ENCODE measurements at regions not wholly inside any gene's neighbourhood (a gene's known extent, or its start where the extent isn't known, plus 50 kb on each side); places are given as distances from the start of the nearest gene placed in this dataset.
A peak's percentile ranks its signal among the peaks of the same experiment; 100 is the strongest.

GRCh38 chr6:169960521-169960885 is 209.1 kb downstream of the ERMARD start:
- no peaks in the 10 kb centered on the region for H3K36me3 ChIP-seq (replicated peaks in 1 of 2; ENCODE audit: control insufficient read depth in 2 of 2, insufficient read depth in 2 of 2, low read length in 2 of 2)
- no peak overlapping the region for H2AFZ ChIP-seq (ENCODE audit: low read length)
- no CpG with 5 or more reads among the region's 10 CpGs for WGBS, 2 donors (ENCODE audit: extremely low coverage in 2 of 2, insufficient read length in 2 of 2, insufficient replicate concordance in 1 of 2)
- H3K79me1 ChIP-seq (ENCODE audit: low read depth, low read length): no peaks in the 10 kb centered on the region
- peaks cover 0 to 14% of the 10 kb centered on the region in 2 donors for H3K4me1 ChIP-seq (ENCODE audit: control insufficient read depth in 2 of 2, insufficient read depth in 1 of 2, low read depth in 1 of 2, low read length in 2 of 2)
- H3K4ac ChIP-seq (ENCODE audit: low read length): peak overlapping the region; percentile 70
- H2BK5ac ChIP-seq (ENCODE audit: low read length): no peak overlapping the region
- H2BK120ac ChIP-seq (ENCODE audit: low read depth, low read length): no peak overlapping the region
- no peak overlapping the region for H3K23ac ChIP-seq (ENCODE audit: low read depth, low read length, poor library complexity)
- no peak overlapping the region for H4K91ac ChIP-seq (ENCODE audit: low read depth, low read length, poor library complexity)
- H3K9me3 ChIP-seq (replicated peaks in 1 of 2; ENCODE audit: control insufficient read depth in 2 of 2, insufficient read depth in 1 of 2, low read depth in 1 of 2, low read length in 2 of 2): no peaks in the 10 kb centered on the region
- no peak overlapping the region for H2BK15ac ChIP-seq (ENCODE audit: low read length)
- no peak overlapping the region for H2BK12ac ChIP-seq (ENCODE audit: low read length)
- no peak for DNase-seq (ENCODE audit: low spot score)
- H3K18ac ChIP-seq (ENCODE audit: low read length): peak overlapping the region; percentile 88
- peak overlapping the region; percentile 99 for H2AK5ac ChIP-seq (ENCODE audit: low read depth, low read length)
- H3K14ac ChIP-seq (ENCODE audit: low read length): no peak overlapping the region
- H3K9ac ChIP-seq (ENCODE audit: low read depth, low read length, poor library complexity): no peak overlapping the region
- no peak overlapping the region for H3K4me3 ChIP-seq (ENCODE audit: low read length in 2 of 2)
- peaks cover 0 to 4% (median 4%) of the 10 kb centered on the region in 3 experiments for H3K27me3 ChIP-seq (ENCODE audit: control insufficient read depth in 3 of 3, insufficient read depth in 3 of 3, low read depth in 1 of 3, low read length in 3 of 3)
- H3K27ac ChIP-seq (replicated peaks; ENCODE audit: low read length): no peak overlapping the region
- H3K4me2 ChIP-seq (ENCODE audit: insufficient read depth, low read length, poor library complexity, severe bottlenecking): no peak overlapping the region
- H4K8ac ChIP-seq (ENCODE audit: low read depth, low read length): no peak overlapping the region

- Histone ChIP-seq H2BK120ac (ENCODE audit: low read depth, low read length) (no peak overlapping the region), H2BK15ac (ENCODE audit: low read length) (peak overlapping the region; percentile 80), H3K23ac (ENCODE audit: low read depth, low read length, poor library complexity) (no peak overlapping the region), H3K27me3 (ENCODE audit: control insufficient read depth in 3 of 3, insufficient read depth in 3 of 3, low read depth in 1 of 3, low read length in 3 of 3) (peaks cover 0 to 4% (median 4%) of the 10 kb centered on the region in 3 experiments), H4K91ac (ENCODE audit: low read depth, low read length, poor library complexity) (no peak overlapping the region), H3K18ac (ENCODE audit: low read length) (peak overlapping the region; percentile 55), H3K4me2 (ENCODE audit: insufficient read depth, low read length, poor library complexity, severe bottlenecking) (no peak overlapping the region), H4K8ac (ENCODE audit: low read depth, low read length) (no peak overlapping the region), H3K36me3 (replicated peaks in 1 of 2; ENCODE audit: control insufficient read depth in 2 of 2, insufficient read depth in 2 of 2, low read length in 2 of 2) (no peaks in the 10 kb centered on the region), H2AFZ (ENCODE audit: low read length) (no peak overlapping the region), H3K27ac (replicated peaks; ENCODE audit: low read length) (no peak overlapping the region), H3K4me3 (ENCODE audit: low read length in 2 of 2) (no peak overlapping the region), H3K14ac (ENCODE audit: low read length) (no peak overlapping the region), H3K4ac (ENCODE audit: low read length) (no peak overlapping the region), H2BK5ac (ENCODE audit: low read length) (no peak overlapping the region), H3K9me3 (replicated peaks in 1 of 2; ENCODE audit: control insufficient read depth in 2 of 2, insufficient read depth in 1 of 2, low read depth in 1 of 2, low read length in 2 of 2) (no peaks in the 10 kb centered on the region), H2BK12ac (ENCODE audit: low read length) (peak overlapping the region; percentile 24), H3K4me1 (ENCODE audit: control insufficient read depth in 2 of 2, insufficient read depth in 1 of 2, low read depth in 1 of 2, low read length in 2 of 2) (peaks cover 0 to 14% of the 10 kb centered on the region in 2 donors), H3K9ac (ENCODE audit: low read depth, low read length, poor library complexity) (no peak overlapping the region), H2AK5ac (ENCODE audit: low read depth, low read length) (peak overlapping the region; percentile 70), H3K79me1 (ENCODE audit: low read depth, low read length) (no peaks in the 10 kb centered on the region)
- no CpG with 5 or more reads among the region's 4 CpGs for WGBS, 2 donors (ENCODE audit: extremely low coverage in 2 of 2, insufficient read length in 2 of 2, insufficient replicate concordance in 1 of 2)
- DNase-seq (ENCODE audit: low spot score): no peak
Measured at GRCh38 chr6:169960003-169960344, 208.6 kb downstream of the ERMARD start.

- no peak overlapping the region for H3K4me3 ChIP-seq (ENCODE audit: low read length in 2 of 2)
- H3K27ac ChIP-seq (replicated peaks; ENCODE audit: low read length): no peak overlapping the region
- H3K23ac ChIP-seq (ENCODE audit: low read depth, low read length, poor library complexity): no peak overlapping the region
- H2BK15ac ChIP-seq (ENCODE audit: low read length): peak overlapping the region; percentile 80
- no peak overlapping the region for H3K9ac ChIP-seq (ENCODE audit: low read depth, low read length, poor library complexity)
- H3K18ac ChIP-seq (ENCODE audit: low read length): peak overlapping the region; percentile 55
- H2AFZ ChIP-seq (ENCODE audit: low read length): no peak overlapping the region
- H3K4ac ChIP-seq (ENCODE audit: low read length): no peak overlapping the region
- no peak overlapping the region for H2BK5ac ChIP-seq (ENCODE audit: low read length)
- peak overlapping the region; percentile 24 for H2BK12ac ChIP-seq (ENCODE audit: low read length)
- peak overlapping the region; percentile 70 for H2AK5ac ChIP-seq (ENCODE audit: low read depth, low read length)
- no peak overlapping the region for H2BK120ac ChIP-seq (ENCODE audit: low read depth, low read length)
- H4K91ac ChIP-seq (ENCODE audit: low read depth, low read length, poor library complexity): no peak overlapping the region
- peaks cover 0 to 14% of the 10 kb centered on the region in 2 donors for H3K4me1 ChIP-seq (ENCODE audit: control insufficient read depth in 2 of 2, insufficient read depth in 1 of 2, low read depth in 1 of 2, low read length in 2 of 2)
- H3K4me2 ChIP-seq (ENCODE audit: insufficient read depth, low read length, poor library complexity, severe bottlenecking): no peak overlapping the region
- no peak for DNase-seq (ENCODE audit: low spot score)
- H3K36me3 ChIP-seq (replicated peaks in 1 of 2; ENCODE audit: control insufficient read depth in 2 of 2, insufficient read depth in 2 of 2, low read length in 2 of 2): no peaks in the 10 kb centered on the region
- no peak overlapping the region for H4K8ac ChIP-seq (ENCODE audit: low read depth, low read length)
- WGBS, 2 donors (ENCODE audit: extremely low coverage in 2 of 2, insufficient read length in 2 of 2, insufficient replicate concordance in 1 of 2): no CpG with 5 or more reads among the region's 28 CpGs
- peaks cover 0 to 4% (median 4%) of the 10 kb centered on the region in 3 experiments for H3K27me3 ChIP-seq (ENCODE audit: control insufficient read depth in 3 of 3, insufficient read depth in 3 of 3, low read depth in 1 of 3, low read length in 3 of 3)
- H3K9me3 ChIP-seq (replicated peaks in 1 of 2; ENCODE audit: control insufficient read depth in 2 of 2, insufficient read depth in 1 of 2, low read depth in 1 of 2, low read length in 2 of 2): no peaks in the 10 kb centered on the region
- H3K14ac ChIP-seq (ENCODE audit: low read length): no peak overlapping the region
- no peaks in the 10 kb centered on the region for H3K79me1 ChIP-seq (ENCODE audit: low read depth, low read length)
Measured at GRCh38 chr6:169959136-169960002, 207.9 kb downstream of the ERMARD start.

- H3K4me2 ChIP-seq (ENCODE audit: insufficient read depth, low read length, poor library complexity, severe bottlenecking): no peak overlapping the region
- no peak overlapping the region for H3K14ac ChIP-seq (ENCODE audit: low read length)
- no peak overlapping the region for H2BK15ac ChIP-seq (ENCODE audit: low read length)
- no peak overlapping the region for H3K4ac ChIP-seq (ENCODE audit: low read length)
- peaks cover 0 to 14% of the 10 kb centered on the region in 2 donors for H3K4me1 ChIP-seq (ENCODE audit: control insufficient read depth in 2 of 2, insufficient read depth in 1 of 2, low read depth in 1 of 2, low read length in 2 of 2)
- no peaks in the 10 kb centered on the region for H3K9me3 ChIP-seq (replicated peaks in 1 of 2; ENCODE audit: control insufficient read depth in 2 of 2, insufficient read depth in 1 of 2, low read depth in 1 of 2, low read length in 2 of 2)
- no peak overlapping the region for H3K18ac ChIP-seq (ENCODE audit: low read length)
- WGBS, 2 donors (ENCODE audit: extremely low coverage in 2 of 2, insufficient read length in 2 of 2, insufficient replicate concordance in 1 of 2): no CpG with 5 or more reads among the region's 10 CpGs
- peaks cover 0 to 4% (median 4%) of the 10 kb centered on the region in 3 experiments for H3K27me3 ChIP-seq (ENCODE audit: control insufficient read depth in 3 of 3, insufficient read depth in 3 of 3, low read depth in 1 of 3, low read length in 3 of 3)
- no peak overlapping the region for H2BK120ac ChIP-seq (ENCODE audit: low read depth, low read length)
- H2BK12ac ChIP-seq (ENCODE audit: low read length): peak overlapping the region; percentile 60
- H3K4me3 ChIP-seq (ENCODE audit: low read length in 2 of 2): no peak overlapping the region
- no peaks in the 10 kb centered on the region for H3K79me1 ChIP-seq (ENCODE audit: low read depth, low read length)
- H3K9ac ChIP-seq (ENCODE audit: low read depth, low read length, poor library complexity): no peak overlapping the region
- H4K8ac ChIP-seq (ENCODE audit: low read depth, low read length): peak overlapping the region; percentile 26
- no peak for DNase-seq (ENCODE audit: low spot score)
- H3K36me3 ChIP-seq (replicated peaks in 1 of 2; ENCODE audit: control insufficient read depth in 2 of 2, insufficient read depth in 2 of 2, low read length in 2 of 2): no peaks in the 10 kb centered on the region
- no peak overlapping the region for H4K91ac ChIP-seq (ENCODE audit: low read depth, low read length, poor library complexity)
- no peak overlapping the region for H3K23ac ChIP-seq (ENCODE audit: low read depth, low read length, poor library complexity)
- peak overlapping the region; percentile 24 for H2AK5ac ChIP-seq (ENCODE audit: low read depth, low read length)
- H2AFZ ChIP-seq (ENCODE audit: low read length): no peak overlapping the region
- no peak overlapping the region for H2BK5ac ChIP-seq (ENCODE audit: low read length)
- H3K27ac ChIP-seq (replicated peaks; ENCODE audit: low read length): no peak overlapping the region
Measured at GRCh38 chr6:169958510-169958909, 207.1 kb downstream of the ERMARD start.
